ENCODE measurements at regions not wholly inside any gene's neighbourhood (a gene's known extent, or its start where the extent isn't known, plus 50 kb on each side); places are given as distances from the start of the nearest gene placed in this dataset.

- TF ChIP-seq, protein P1, sequence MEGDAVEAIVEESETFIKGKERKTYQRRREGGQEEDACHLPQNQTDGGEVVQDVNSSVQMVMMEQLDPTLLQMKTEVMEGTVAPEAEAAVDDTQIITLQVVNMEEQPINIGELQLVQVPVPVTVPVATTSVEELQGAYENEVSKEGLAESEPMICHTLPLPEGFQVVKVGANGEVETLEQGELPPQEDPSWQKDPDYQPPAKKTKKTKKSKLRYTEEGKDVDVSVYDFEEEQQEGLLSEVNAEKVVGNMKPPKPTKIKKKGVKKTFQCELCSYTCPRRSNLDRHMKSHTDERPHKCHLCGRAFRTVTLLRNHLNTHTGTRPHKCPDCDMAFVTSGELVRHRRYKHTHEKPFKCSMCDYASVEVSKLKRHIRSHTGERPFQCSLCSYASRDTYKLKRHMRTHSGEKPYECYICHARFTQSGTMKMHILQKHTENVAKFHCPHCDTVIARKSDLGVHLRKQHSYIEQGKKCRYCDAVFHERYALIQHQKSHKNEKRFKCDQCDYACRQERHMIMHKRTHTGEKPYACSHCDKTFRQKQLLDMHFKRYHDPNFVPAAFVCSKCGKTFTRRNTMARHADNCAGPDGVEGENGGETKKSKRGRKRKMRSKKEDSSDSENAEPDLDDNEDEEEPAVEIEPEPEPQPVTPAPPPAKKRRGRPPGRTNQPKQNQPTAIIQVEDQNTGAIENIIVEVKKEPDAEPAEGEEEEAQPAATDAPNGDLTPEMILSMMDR (IDR thresholded peaks at IDR 0.05), result no peak
- TF ChIP-seq POLR2A (IDR thresholded peaks at IDR 0.05), result no peak
These were observed 355.5 kb downstream of the BCL11B start for GRCh38 chr14:98916476-98916875.
